NCI-H2107 treated with DMSO at 0.1 percent for 48 hours (cell line): ENCODE measurements at regions not wholly inside any gene's neighbourhood (a gene's known extent, or its start where the extent isn't known, plus 50 kb on each side); places are given as distances from the start of the nearest gene placed in this dataset.
"Not testable (repeated sequence)": the region's sequence is repeated elsewhere in the genome, so short reads cannot be mapped to it uniquely, and the experiment has no call there.

Experiments
- DNase-seq: peaks from one replicate; lab custom pipeline; 2025; ENCODE audit not compliant: unreplicated experiment; lab: John Stamatoyannopoulos, UW

DNA sequence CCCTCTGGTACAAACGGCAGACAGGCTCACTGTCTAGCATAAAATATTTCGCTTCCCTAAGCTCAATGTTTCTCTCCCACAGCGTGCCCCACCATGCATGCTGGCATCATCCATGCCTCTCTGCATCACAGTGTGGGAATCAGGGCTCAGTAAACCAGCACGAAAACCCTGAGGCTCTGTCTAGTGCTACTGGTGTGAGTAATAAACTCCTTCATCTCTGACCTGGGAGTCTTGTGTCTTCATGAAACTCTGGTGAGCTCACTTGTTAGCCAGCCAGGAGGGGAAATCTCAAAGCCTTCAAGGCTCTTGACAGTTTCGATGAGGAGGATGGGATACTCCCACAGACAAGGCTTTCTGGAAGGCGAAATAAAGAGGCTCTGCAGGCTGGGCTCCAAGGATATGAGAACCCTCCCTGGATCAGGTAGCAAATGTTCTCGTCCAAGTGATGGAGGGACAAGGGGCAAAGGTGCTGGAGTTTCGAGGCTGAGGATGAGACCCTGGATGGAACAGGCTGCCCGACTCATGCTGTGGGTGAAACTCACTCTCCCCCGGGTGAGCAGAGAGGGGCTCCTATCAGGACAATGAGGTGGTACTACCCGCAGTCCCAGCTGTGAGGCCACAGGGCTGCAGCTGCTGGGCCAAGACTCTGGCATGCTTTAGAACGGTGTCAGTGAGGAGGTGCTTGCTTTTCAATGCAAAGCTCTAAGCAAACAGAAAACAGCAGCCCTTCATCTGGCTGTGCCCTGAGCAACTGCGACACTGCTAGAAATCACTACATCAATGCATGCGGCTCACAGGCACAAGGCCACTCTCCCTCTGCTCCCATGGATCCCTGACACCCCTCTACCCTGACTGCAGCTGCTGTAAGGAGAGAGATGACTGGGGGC is 69.3 kb downstream of the SHANK2 start:
- no peak for DNase-seq

GRCh38 chr11:71181566-71181965 is 70.8 kb downstream of the SHANK2 start:
- DNase-seq: no peak

DNA sequence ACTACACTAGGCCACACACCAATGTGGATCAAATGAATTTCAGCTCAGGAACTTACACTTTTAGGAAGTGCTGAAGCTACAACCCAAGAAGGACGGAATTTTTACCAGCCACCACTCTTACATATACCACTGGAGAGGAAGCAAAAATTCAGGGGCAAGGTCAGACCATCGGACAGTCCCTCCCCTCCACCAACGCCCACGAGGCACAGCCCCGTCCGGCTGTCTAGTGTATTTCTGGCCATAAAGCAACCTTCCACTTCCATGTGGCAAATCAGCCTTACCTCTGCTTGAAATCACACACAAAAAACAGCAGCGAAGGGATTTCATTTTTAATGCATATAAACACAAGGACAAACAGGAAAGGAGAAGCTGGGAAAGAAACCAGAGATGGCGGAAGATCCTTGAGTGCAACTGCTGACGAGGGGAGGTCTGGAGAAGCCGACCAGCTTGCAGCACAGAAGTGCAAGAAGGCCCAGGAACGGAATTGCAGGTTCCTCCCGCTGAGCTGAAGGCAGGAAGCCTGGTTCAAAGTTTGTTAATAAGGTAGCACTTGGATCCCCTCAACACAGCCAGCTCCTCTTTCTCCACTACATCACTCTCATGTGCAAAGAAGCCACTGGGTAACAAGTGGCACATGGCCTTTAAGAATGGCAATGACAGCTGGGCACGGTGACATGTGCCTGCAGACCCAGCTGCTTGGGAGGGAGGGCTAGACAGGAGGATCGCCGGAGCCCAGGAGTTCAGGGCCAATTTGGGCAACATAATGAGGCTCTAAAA is 71.5 kb downstream of the SHANK2 start:
- DNase-seq: no peak

DNA sequence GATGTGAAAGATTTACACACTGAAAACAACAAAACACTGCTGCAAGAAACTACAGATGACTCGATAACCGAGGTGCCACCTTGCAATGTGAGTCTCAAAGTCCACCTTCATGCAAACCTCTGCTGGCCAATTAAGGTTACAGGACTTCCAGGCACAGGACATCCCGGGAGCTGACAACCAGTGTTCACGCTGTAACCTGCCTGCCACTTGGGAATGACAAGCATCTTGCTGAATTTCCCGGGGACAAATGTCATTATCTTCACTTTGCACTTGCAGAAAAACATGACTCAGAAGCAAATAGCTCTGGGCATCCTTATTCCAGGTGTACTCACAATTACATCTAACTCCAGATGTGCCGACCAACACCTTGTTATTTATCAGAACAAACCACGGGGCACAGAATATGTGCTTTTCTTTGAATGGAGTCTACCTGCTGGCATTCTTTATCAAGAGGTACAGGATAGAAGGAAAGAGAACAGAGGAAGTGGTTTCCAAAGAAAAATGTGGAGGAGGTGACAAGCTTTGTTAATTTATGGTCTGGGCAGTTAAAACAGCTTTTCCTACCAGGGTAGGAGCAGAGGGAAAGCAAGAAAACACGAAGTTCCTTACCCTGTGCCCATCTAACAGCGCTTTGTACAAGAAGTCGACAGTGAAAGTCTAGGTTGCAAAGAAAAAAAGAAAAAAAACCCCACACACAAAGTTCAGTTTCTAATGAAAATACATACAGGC is 72.3 kb downstream of the SHANK2 start:
- no peak for DNase-seq

DNA sequence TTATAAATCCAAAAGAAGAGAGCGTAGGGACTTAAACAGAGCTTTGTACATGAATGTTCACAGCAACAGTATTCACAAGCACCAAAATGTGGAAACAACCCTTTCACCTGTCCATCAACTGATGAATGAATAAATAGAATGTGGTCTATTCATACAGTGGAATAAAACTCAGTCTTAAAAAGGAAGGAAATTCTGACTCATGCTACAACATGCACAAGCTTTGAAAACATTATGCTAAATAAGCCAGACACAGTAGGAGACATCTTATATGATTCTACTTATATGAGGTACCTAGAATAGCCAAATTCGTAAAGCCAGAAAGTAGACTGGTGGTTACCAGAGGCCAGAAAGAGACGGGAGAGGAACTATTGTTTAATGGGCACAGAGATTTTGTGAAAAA is 74.3 kb downstream of the SHANK2 start:
- DNase-seq: no peak

GRCh38 chr11:71176812-71177211 is 75.6 kb downstream of the SHANK2 start:
- no peak for DNase-seq

DNA sequence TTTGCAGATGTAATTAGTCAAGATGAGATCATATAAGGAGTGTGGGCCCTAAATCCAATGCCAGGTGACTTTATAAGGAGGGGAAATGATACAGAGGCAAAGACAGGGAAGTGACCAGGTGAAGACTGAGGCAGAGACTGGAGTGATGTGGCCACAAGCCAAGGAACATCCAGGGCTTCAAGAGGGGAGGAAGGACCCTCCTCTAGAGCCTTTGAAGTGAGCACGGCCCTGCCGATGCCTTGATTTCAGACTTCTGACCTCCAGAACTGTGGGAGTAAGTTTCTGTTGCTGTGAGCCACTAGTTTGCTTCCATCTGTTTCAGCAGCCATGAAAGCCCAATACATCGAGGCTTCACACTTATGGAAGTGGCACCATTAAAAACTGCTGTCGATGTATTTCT is 78.7 kb downstream of the SHANK2 start:
- no peak for DNase-seq

DNA sequence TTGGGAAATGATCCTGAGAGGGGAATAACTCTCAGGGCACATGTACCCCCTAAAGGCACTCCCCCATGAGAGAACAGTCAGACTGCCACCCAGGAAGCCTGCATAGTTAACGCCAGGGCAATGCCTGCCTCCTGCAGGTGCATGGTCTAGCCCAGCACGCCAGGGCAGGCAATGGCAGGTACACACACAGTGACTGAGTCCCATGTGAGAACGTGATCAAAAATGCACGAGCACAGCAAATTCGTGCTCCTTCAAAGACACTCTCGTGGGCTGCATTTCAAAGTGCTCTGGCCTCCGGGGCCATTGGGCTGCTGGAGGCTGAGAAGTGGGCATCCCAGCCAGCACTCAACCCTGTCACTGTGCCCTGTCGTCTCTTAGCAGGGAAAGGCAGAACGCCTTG is 79.7 kb downstream of the SHANK2 start:
- DNase-seq: no peak

- DNase-seq: no peak
Measured at GRCh38 chr11:71171576-71171975, 80.8 kb downstream of the SHANK2 start.

GRCh38 chr11:71170624-71171423 is 81.6 kb downstream of the SHANK2 start:
- no peak for DNase-seq

DNA sequence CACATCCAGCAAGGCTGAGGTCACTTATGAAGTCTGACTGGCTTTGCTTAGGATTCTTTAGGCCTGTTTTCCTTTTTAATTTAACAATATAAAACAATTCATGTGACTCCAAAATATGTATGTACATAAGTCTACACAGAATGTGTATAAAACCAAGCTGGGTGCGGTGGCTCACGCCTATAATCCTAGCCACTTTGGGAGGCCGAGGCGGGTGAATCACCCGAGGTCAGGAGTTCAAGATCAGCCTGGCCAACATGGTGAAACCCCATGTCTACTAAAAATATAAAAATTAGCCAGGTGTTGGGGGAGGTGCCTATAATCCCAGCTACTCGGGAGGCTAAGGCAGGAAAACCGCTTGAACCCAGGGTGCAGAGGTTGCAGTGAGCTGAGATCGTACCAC is 83.1 kb downstream of the SHANK2 start:
- no peak for DNase-seq

DNA sequence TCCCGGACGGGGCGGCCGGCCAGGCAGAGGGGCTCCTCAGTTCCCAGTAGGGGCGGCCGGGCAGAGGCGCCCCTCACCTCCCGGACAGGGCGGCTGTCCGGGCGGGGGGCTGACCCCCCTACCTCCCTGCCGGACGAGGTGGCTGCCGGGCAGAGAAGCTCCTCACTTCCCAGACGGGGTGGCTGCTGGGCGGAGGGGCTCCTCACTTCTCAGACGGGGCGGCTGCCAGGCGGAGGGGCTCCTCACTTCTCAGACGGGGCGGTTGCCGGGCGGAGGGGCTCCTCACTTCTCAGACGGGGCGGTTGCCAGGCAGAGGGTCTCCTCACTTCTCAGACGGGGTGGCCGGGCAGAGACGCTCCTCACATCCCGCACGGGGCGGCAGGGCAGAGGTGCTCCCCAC is 84.6 kb downstream of the SHANK2 start:
- not testable (repeated sequence) for DNase-seq

- no peak for DNase-seq
Measured at GRCh38 chr11:71165771-71166170, 86.6 kb downstream of the SHANK2 start.

- no peak for DNase-seq
Measured at GRCh38 chr11:71164621-71165020, 87.8 kb downstream of the SHANK2 start.

DNA sequence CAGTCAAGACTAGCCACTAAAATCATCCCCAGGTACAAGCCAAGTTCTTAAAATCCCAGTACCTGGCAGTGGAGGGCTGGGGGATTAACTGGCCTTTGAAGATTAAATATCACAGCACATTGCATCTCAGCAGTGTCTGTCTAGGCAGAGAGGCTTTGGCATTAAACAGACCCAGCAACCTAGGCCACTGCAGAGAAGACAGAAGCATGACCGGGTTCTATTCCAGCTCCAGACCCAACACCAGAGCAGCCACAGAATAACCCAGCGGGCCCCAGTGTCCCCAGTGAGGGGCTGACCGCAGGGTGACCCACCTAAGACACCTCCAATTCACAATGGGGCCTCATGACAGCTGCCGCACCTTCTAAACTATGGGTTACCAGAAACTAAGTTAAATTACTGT is 88.2 kb downstream of the SHANK2 start:
- no peak for DNase-seq

DNA sequence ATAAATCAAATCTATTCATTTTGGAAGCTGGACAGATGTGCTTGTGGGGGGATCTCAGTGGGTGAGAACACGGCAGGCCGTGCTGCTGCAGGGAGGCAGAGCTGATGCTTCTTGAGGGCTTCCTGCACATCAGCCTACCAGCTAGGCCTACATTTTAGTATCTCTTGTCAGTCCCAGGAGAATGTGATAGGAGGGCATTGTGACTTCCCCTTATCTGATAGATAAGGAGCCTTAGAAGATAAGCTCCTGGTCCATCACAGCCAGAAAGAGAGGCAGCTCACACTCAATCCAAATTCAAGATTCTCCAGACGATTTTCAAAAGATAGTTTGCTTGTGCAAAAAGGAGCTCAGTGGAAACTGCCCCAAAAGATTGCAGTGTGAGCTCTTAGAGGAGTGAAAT is 89.0 kb downstream of the SHANK2 start:
- DNase-seq: no peak

- no peak for DNase-seq
Measured at GRCh38 chr11:71158936-71159335, 93.4 kb downstream of the SHANK2 start.

DNA sequence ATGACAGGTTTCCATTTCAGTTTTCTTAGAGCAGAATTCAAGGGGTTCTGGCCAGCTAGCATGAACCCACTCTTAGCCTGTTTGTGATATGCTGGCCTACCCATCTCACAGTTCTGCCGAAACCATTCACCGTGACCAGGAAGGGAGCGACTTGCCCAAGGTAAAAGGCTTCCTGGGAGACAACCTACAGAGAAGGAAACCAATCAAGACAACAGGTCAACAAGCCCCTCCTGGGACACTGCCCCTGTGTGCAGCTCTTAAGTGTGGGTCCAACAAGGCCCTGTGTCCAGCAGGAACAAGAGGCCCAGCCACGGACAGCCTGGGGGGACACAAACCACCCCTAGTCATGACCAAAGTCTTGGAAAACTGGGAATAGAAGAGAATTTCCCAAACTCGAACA is 94.7 kb downstream of the SHANK2 start:
- DNase-seq: not testable (repeated sequence)

GRCh38 chr11:71156301-71156700 is 96.1 kb downstream of the SHANK2 start:
- no peak for DNase-seq

- no peak for DNase-seq
Measured at GRCh38 chr11:71155846-71156245, 96.5 kb downstream of the SHANK2 start.
